Transverse colon (tissue), 4 donors: ENCODE measurements at regions not wholly inside any gene's neighbourhood (a gene's known extent, or its start where the extent isn't known, plus 50 kb on each side); places are given as distances from the start of the nearest gene placed in this dataset.

ENCODE experiments used
- DNase-seq: peaks from one replicate; pipeline ENCODE4 v3.0.0-alpha.2; 2019
- H3K27ac ChIP-seq, 4 donors: fragments of 200-600 bp; sonication (generic); 2 replicates each; pipeline ENCODE4 v1.5.1; 2016 to 2018; ENCODE audit warnings: inconsistent platforms in 4 of 4
- H3K27me3 ChIP-seq: fragments of 200-600 bp; sonication (generic); 2 replicates; pipeline ENCODE4 v1.5.1; 2017; ENCODE audit warnings: inconsistent platforms
- H3K36me3 ChIP-seq, 4 donors: fragments of 200-600 bp; sonication (generic); 2 replicates each; pipeline ENCODE4 v1.5.1; 2017 to 2019; ENCODE audit warnings: inconsistent platforms in 4 of 4
- H3K4me1 ChIP-seq, 4 donors: fragments of 200-600 bp; sonication (generic); 2 replicates each; pipeline ENCODE4 v1.5.1; 2017 to 2020; ENCODE audit warnings: inconsistent platforms in 4 of 4
- H3K4me3 ChIP-seq, 4 donors: fragments of 200-600 bp; sonication (generic); 1 replicate in 1 of 4; 2 replicates in 3 of 4; pipeline versions ENCODE4 v1.5.1 to v1.6.1; 2017 to 2019; ENCODE audit warnings: inconsistent platforms in 4 of 4
- H3K9me3 ChIP-seq, 2 donors: fragments of 200-600 bp; sonication (generic); 2 replicates each; pipeline ENCODE4 v1.5.1; 2017 to 2019; ENCODE audit warnings: inconsistent platforms in 2 of 2
- CTCF ChIP-seq, 5 experiments: fragments of 200-600 bp in 3 of 5; fragments of 450-650 bp in 2 of 5; sonication (generic) in 3 of 5; IDR thresholded peaks; 1 replicate in 2 of 5; 2 replicates in 3 of 5; pipeline ENCODE4 v1.5.1; 2016 to 2017; ENCODE audit warnings: antibody characterized with exemption in 5 of 5, inconsistent platforms in 3 of 5, mild to moderate bottlenecking in 2 of 5, moderate library complexity in 1 of 5
- EP300 ChIP-seq: sonication (generic); formaldehyde crosslinking; IDR thresholded peaks from one replicate; pipeline ENCODE4 v1.6.1; 2017; ENCODE audit warnings: antibody characterized with exemption, low read depth
- POLR2A ChIP-seq: fragments of 450-650 bp; IDR thresholded peaks from one replicate; pipeline ENCODE4 v1.6.1; 2016; ENCODE audit warnings: antibody characterized with exemption, mild to moderate bottlenecking, moderate library complexity
- POLR2AphosphoS5 ChIP-seq, 3 donors: sonication (generic); formaldehyde crosslinking; IDR thresholded peaks; one replicate each; pipeline ENCODE4 v1.6.1; 2016; ENCODE audit warnings: antibody characterized with exemption in 3 of 3
- WGBS, 2 donors: methylation state at CpG; one replicate each; pipeline ENCODE4 v1.1.5; 2018; ENCODE audit warnings: low coverage in 1 of 2; 5-methylcytosine and 5-hydroxymethylcytosine counted together
- in situ Hi-C, 4 donors: fragments of 200-750 bp; cut with MboI; loops; one replicate each; pipeline versions ENCODE4 v1.15.0 to v1.15.1; 2017; ENCODE audit warnings: low sequenced_read_pairs in 3 of 4, low pct_ligation_motif_present in 1 of 4, low pct_unique_long_range_greater_than_20kb in 1 of 4
- intact Hi-C: fragments of 100-400 bp; cut with DNase I; formaldehyde crosslinking; loops from one replicate; pipeline ENCODE4 v1.15.1; 2023; ENCODE audit warnings: low total_unique reads

- in situ Hi-C loops: no loop called here
- TF ChIP-seq POLR2AphosphoS5 (IDR thresholded peaks at IDR 0.05) (no peak), EP300 (no peak), CTCF (IDR thresholded peaks at IDR 0.05) (no peak), POLR2A (no peak)
- Histone ChIP-seq H3K4me3 (no peak overlapping the region), H3K36me3 (no peaks in the 10 kb centered on the region), H3K27ac (no peak overlapping the region), H3K4me1 (no peaks in the 10 kb centered on the region), H3K9me3 (no peaks in the 10 kb centered on the region), H3K27me3 (no peaks in the 10 kb centered on the region)
- intact Hi-C loops: no loop called here
- DNase-seq: no peak
- WGBS, 2 donors: 65 to 68% methylated on average over 4 of the region's 4 CpGs
Observed at GRCh38 chr18:55753643-55754263, 165.8 kb upstream of the TCF4 start.

- Histone ChIP-seq H3K36me3 (no peaks in the 10 kb centered on the region), H3K4me1 (no peaks in the 10 kb centered on the region), H3K27me3 (no peaks in the 10 kb centered on the region), H3K4me3 (no peak overlapping the region), H3K27ac (no peak overlapping the region), H3K9me3 (no peaks in the 10 kb centered on the region)
- in situ Hi-C loops (no loop called here), intact Hi-C loops (no loop called here)
- no peak for TF ChIP-seq CTCF (IDR thresholded peaks at IDR 0.05)
- no peak for TF ChIP-seq POLR2A
- no peak for TF ChIP-seq POLR2AphosphoS5 (IDR thresholded peaks at IDR 0.05)
- TF ChIP-seq EP300: no peak
- 86 to 91% methylated on average over 4 of the region's 4 CpGs for WGBS, 2 donors
- no peak for DNase-seq
Observed at GRCh38 chr18:55751476-55751875, 163.5 kb upstream of the TCF4 start.

GRCh38 chr18:55748227-55748738 is 160.3 kb upstream of the TCF4 start:
- no peak overlapping the region for H3K27ac ChIP-seq
- H3K27me3 ChIP-seq: no peaks in the 10 kb centered on the region
- in situ Hi-C loops: no loop called here
- 50 to 69% methylated on average over 1 to 4 of the region's 4 CpGs for WGBS, 2 donors
- H3K4me1 ChIP-seq: no peaks in the 10 kb centered on the region
- H3K4me3 ChIP-seq: no peak overlapping the region
- intact Hi-C loops: no loop called here
- H3K36me3 ChIP-seq: no peaks in the 10 kb centered on the region
- H3K9me3 ChIP-seq: no peaks in the 10 kb centered on the region
- no peak for TF ChIP-seq CTCF (IDR thresholded peaks at IDR 0.05)
- no peak for TF ChIP-seq POLR2AphosphoS5 (IDR thresholded peaks at IDR 0.05)
- TF ChIP-seq POLR2A: no peak
- no peak for TF ChIP-seq EP300
- no peak for DNase-seq

GRCh38 chr18:55744206-55744605 is 156.2 kb upstream of the TCF4 start:
- 85 to 87% methylated on average over 2 of the region's 2 CpGs for WGBS, 2 donors

GRCh38 chr18:55743736-55744135 is 155.7 kb upstream of the TCF4 start:
- H3K27ac ChIP-seq: no peak overlapping the region
- no peak overlapping the region for H3K4me3 ChIP-seq
- H3K36me3 ChIP-seq: no peaks in the 10 kb centered on the region
- no peaks in the 10 kb centered on the region for H3K27me3 ChIP-seq
- no peaks in the 10 kb centered on the region for H3K4me1 ChIP-seq
- H3K9me3 ChIP-seq: no peaks in the 10 kb centered on the region
- WGBS, 2 donors: 74 to 88% methylated on average over 3 of the region's 3 CpGs
- no peak for DNase-seq
- TF ChIP-seq POLR2AphosphoS5 (IDR thresholded peaks at IDR 0.05): no peak
- no peak for TF ChIP-seq CTCF (IDR thresholded peaks at IDR 0.05)
- TF ChIP-seq POLR2A: no peak
- TF ChIP-seq EP300: no peak
- intact Hi-C loops: no loop called here
- in situ Hi-C loops: no loop called here

More at GRCh38 chr18:55744206-55744605, 156.2 kb upstream of the TCF4 start:
- DNase-seq: no peak
- no peaks in the 10 kb centered on the region for H3K9me3 ChIP-seq
- no peak for TF ChIP-seq POLR2A
- no peak for TF ChIP-seq EP300
- H3K27ac ChIP-seq: no peak overlapping the region
- in situ Hi-C loops (no loop called here), intact Hi-C loops (no loop called here)
- no peaks in the 10 kb centered on the region for H3K36me3 ChIP-seq
- no peaks in the 10 kb centered on the region for H3K27me3 ChIP-seq
- H3K4me1 ChIP-seq: no peaks in the 10 kb centered on the region
- H3K4me3 ChIP-seq: no peak overlapping the region
